CD4-positive, CD25-positive, alpha-beta regulatory T cell (primary cell): ENCODE measurements at regions not wholly inside any gene's neighbourhood (a gene's known extent, or its start where the extent isn't known, plus 50 kb on each side); places are given as distances from the start of the nearest gene placed in this dataset.

Source experiments
- ATAC-seq, 2 donors: fragments of 150-1000 bp; cut with Tn5 transposase; one replicate each; pipeline ENCODE4 v1.10.0; 2021; ENCODE audit warnings: low read depth in 2 of 2, moderate number of reproducible peaks in 2 of 2, moderate library complexity in 1 of 2
- DNase-seq, 3 donors: peaks; one replicate each; pipeline versions ENCODE4 v3.0.0 to v3.0.0-alpha.2; 2012 to 2022; ENCODE audit warnings: mixed read lengths in 1 of 3
- H3K27ac ChIP-seq: one replicate; pipeline ENCODE4 v1.7.0; 2013; ENCODE audit warnings: mild to moderate bottlenecking, low read length; ENCODE audit not compliant: insufficient read depth, poor library complexity, severe bottlenecking
- H3K27me3 ChIP-seq: one replicate; pipeline ENCODE4 v1.7.0; 2013; ENCODE audit warnings: low read length; ENCODE audit not compliant: control insufficient read depth, insufficient read depth
- H3K36me3 ChIP-seq: one replicate; pipeline ENCODE4 v1.7.0; 2013; ENCODE audit warnings: mild to moderate bottlenecking, low read length, moderate library complexity; ENCODE audit not compliant: control insufficient read depth, insufficient read depth
- H3K4me1 ChIP-seq: 2 replicates; pipeline ENCODE4 v1.7.0; 2013; ENCODE audit warnings: mild to moderate bottlenecking, low read length; ENCODE audit not compliant: insufficient read depth, control insufficient read depth, poor library complexity, severe bottlenecking
- H3K4me3 ChIP-seq: one replicate; pipeline ENCODE4 v1.7.0; 2013; ENCODE audit warnings: low read depth, mild to moderate bottlenecking, low read length, moderate library complexity
- H3K9me3 ChIP-seq, 2 experiments: 1 replicate in 1 of 2; 2 replicates in 1 of 2; pipeline ENCODE4 v1.7.0; 2013; ENCODE audit warnings: low read length in 2 of 2, mild to moderate bottlenecking in 1 of 2, moderate library complexity in 1 of 2; ENCODE audit not compliant: control insufficient read depth in 2 of 2
- H3K27ac Mint-ChIP-seq, 3 donors: one replicate each; pipeline ENCODE4 v1.8.0; 2020 to 2022; ENCODE audit warnings: mild to moderate bottlenecking in 3 of 3, mixed read lengths in 3 of 3, moderate library complexity in 2 of 3
- H3K27me3 Mint-ChIP-seq: one replicate; pipeline ENCODE4 v1.8.0; 2022; ENCODE audit warnings: mild to moderate bottlenecking, mixed read lengths
- H3K36me3 Mint-ChIP-seq: one replicate; pipeline ENCODE4 v1.8.0; 2020; ENCODE audit warnings: mixed read lengths
- H3K4me1 Mint-ChIP-seq, 4 donors: one replicate each; pipeline ENCODE4 v1.8.0; 2020 to 2022; ENCODE audit warnings: mixed read lengths in 4 of 4, mild to moderate bottlenecking in 1 of 4
- H3K4me3 Mint-ChIP-seq, 4 donors: one replicate each; pipeline ENCODE4 v1.8.0; 2020 to 2022; ENCODE audit warnings: mild to moderate bottlenecking in 4 of 4, mixed read lengths in 4 of 4, moderate library complexity in 3 of 4
- H3K9me3 Mint-ChIP-seq, 7 donors: one replicate each; pipeline ENCODE4 v1.8.0; 2020 to 2022; ENCODE audit warnings: mixed read lengths in 7 of 7, mild to moderate bottlenecking in 3 of 7, moderate library complexity in 2 of 7

DNA sequence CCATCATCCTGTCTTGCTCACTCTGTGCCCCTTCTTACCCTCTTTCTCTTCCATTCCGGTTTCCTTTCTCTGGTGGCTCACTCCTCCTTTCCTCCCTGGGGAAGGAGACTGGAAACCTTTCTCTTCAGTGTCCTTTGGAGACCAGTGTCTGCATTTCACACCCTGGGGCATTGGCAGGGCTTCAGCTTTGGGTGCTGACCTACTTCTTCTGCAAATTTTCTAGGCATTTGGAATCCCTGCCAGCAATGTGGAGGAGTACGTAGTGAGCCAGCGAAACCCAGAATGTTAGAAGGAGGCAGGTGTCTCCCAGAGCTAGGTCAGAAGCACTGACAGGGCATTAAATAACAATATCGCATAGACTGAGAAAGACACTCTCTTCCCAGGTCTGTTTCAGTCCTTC lies 122.2 kb downstream of the SLC28A3 start:
- H3K27me3 ChIP-seq = no peaks in the 10 kb centered on the region
- no peak overlapping the region for H3K27ac ChIP-seq
- Mint-ChIP-seq H3K27ac (no peak overlapping the region), H3K4me3 (no peak overlapping the region), H3K4me1 (no peaks in the 10 kb centered on the region), H3K36me3 (no peaks in the 10 kb centered on the region), H3K9me3 (peaks cover 0 to 9% (median 2%) of the 10 kb centered on the region in 7 donors), H3K27me3 (peaks cover 7% of the 10 kb centered on the region)
- DNase-seq (no peak), ATAC-seq (no peak)
- H3K9me3 ChIP-seq = no peaks in the 10 kb centered on the region
- H3K36me3 ChIP-seq = no peaks in the 10 kb centered on the region
- H3K4me3 ChIP-seq = no peak overlapping the region
- H3K4me1 ChIP-seq = no peaks in the 10 kb centered on the region

GRCh38 chr9:84224246-84224645 lies 116.3 kb downstream of the SLC28A3 start:
- Mint-ChIP-seq H3K4me3 (no peak overlapping the region), H3K9me3 (peaks cover 0 to 9% (median 2%) of the 10 kb centered on the region in 7 donors), H3K36me3 (no peaks in the 10 kb centered on the region), H3K4me1 (no peaks in the 10 kb centered on the region), H3K27me3 (peaks cover 7% of the 10 kb centered on the region), H3K27ac (no peak overlapping the region)
- no peak for DNase-seq
- no peak for ATAC-seq
- H3K9me3 ChIP-seq = no peaks in the 10 kb centered on the region
- no peaks in the 10 kb centered on the region for H3K27me3 ChIP-seq
- no peaks in the 10 kb centered on the region for H3K36me3 ChIP-seq
- H3K4me1 ChIP-seq = no peaks in the 10 kb centered on the region
- H3K4me3 ChIP-seq = no peak overlapping the region
- no peak overlapping the region for H3K27ac ChIP-seq
